ENCODE measurements at regions not wholly inside any gene's neighbourhood (a gene's known extent, or its start where the extent isn't known, plus 50 kb on each side); places are given as distances from the start of the nearest gene placed in this dataset.

- TF ChIP-seq POLR2A (conservative IDR thresholded peaks at IDR 0.05) (no peak), SLC30A9 (CRISPR knock-in tag; IDR thresholded peaks at IDR 0.05) (no peak), CHCHD3 (CRISPR knock-in tag; IDR thresholded peaks at IDR 0.05) (no peak), CTCF (IDR thresholded peaks at IDR 0.05 in 2 of 3, conservative IDR thresholded peaks at IDR 0.05 in 1 of 3; ENCODE audit: insufficient read depth in 2 of 3, low read depth in 1 of 3, low read length in 3 of 3) (no peak), TSC22D4 (tag; IDR thresholded peaks at IDR 0.05) (no peak), ZSCAN32 (CRISPR knock-in tag; IDR thresholded peaks at IDR 0.05) (no peak), EP300 (IDR thresholded peaks at IDR 0.05; ENCODE audit: low read length) (no peak), MAFK (IDR thresholded peaks at IDR 0.05; ENCODE audit: low read length) (no peak), SMARCC2 (IDR thresholded peaks at IDR 0.05; ENCODE audit: low read depth) (no peak), SMC3 (conservative IDR thresholded peaks at IDR 0.05; ENCODE audit: insufficient read depth, low read depth, low read length) (no peak), SNAPC5 (CRISPR knock-in tag; IDR thresholded peaks at IDR 0.05) (no peak), NFIX (CRISPR knock-in tag; IDR thresholded peaks at IDR 0.05; ENCODE audit: low read depth) (no peak), RAD51 (IDR thresholded peaks at IDR 0.05; ENCODE audit: borderline replicate concordance, low read depth) (no peak)
- TF ChIP-seq, protein P1, sequence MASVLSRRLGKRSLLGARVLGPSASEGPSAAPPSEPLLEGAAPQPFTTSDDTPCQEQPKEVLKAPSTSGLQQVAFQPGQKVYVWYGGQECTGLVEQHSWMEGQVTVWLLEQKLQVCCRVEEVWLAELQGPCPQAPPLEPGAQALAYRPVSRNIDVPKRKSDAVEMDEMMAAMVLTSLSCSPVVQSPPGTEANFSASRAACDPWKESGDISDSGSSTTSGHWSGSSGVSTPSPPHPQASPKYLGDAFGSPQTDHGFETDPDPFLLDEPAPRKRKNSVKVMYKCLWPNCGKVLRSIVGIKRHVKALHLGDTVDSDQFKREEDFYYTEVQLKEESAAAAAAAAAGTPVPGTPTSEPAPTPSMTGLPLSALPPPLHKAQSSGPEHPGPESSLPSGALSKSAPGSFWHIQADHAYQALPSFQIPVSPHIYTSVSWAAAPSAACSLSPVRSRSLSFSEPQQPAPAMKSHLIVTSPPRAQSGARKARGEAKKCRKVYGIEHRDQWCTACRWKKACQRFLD (CRISPR knock-in tag; IDR thresholded peaks at IDR 0.05) = no peak
Measured at GRCh38 chr12:114943601-114944000, 259.6 kb upstream of the TBX3 start.

Measured in K562 (cell line).